ENCODE measurements at regions not wholly inside any gene's neighbourhood (a gene's known extent, or its start where the extent isn't known, plus 50 kb on each side); places are given as distances from the start of the nearest gene placed in this dataset.
"Not testable (repeated sequence)": the region's sequence is repeated elsewhere in the genome, so short reads cannot be mapped to it uniquely, and the experiment has no call there.

- H3K4me3 ChIP-seq; ATAC-seq; intact Hi-C loops (cut with DNase I); H3K4me1 ChIP-seq; H3K27ac ChIP-seq; DNase-seq; H3K27me3 ChIP-seq; H3K9me3 ChIP-seq; H3K36me3 ChIP-seq: not testable (repeated sequence)
Observed at GRCh38 chr9:67397731-67398130, 405.4 kb upstream of the SPATA31A3 start.

- H3K27me3 ChIP-seq; H3K4me1 ChIP-seq; H3K36me3 ChIP-seq; ATAC-seq; H3K27ac ChIP-seq; H3K9me3 ChIP-seq; H3K4me3 ChIP-seq; intact Hi-C loops (cut with DNase I); DNase-seq: not testable (repeated sequence)
Observed at GRCh38 chr9:67394782-67395181, 402.4 kb upstream of the SPATA31A3 start.

- intact Hi-C loops (cut with DNase I); H3K9me3 ChIP-seq; H3K27me3 ChIP-seq; H3K36me3 ChIP-seq; DNase-seq; H3K4me3 ChIP-seq; H3K27ac ChIP-seq; H3K4me1 ChIP-seq; ATAC-seq: not testable (repeated sequence)
Observed at GRCh38 chr9:67394038-67394437, 401.7 kb upstream of the SPATA31A3 start.

GRCh38 chr9:67369664-67370063 is 377.3 kb upstream of the SPATA31A3 start:
- DNase-seq; H3K4me3 ChIP-seq; H3K4me1 ChIP-seq; intact Hi-C loops (cut with DNase I); H3K27ac ChIP-seq; H3K9me3 ChIP-seq; H3K27me3 ChIP-seq; H3K36me3 ChIP-seq: not testable (repeated sequence)
- peak; percentile 30 for ATAC-seq

- intact Hi-C loops (cut with DNase I); ATAC-seq: not testable (repeated sequence)
Observed at GRCh38 chr9:67362325-67362724, 370.0 kb upstream of the SPATA31A3 start.

GRCh38 chr9:67353961-67354360 is 361.6 kb upstream of the SPATA31A3 start:
- ATAC-seq = peak; percentile 65
- intact Hi-C loops (cut with DNase I) = not testable (repeated sequence)

More at GRCh38 chr9:67362325-67362724, 370.0 kb upstream of the SPATA31A3 start:
- not testable (repeated sequence) for DNase-seq, H3K36me3 ChIP-seq, H3K27me3 ChIP-seq, H3K4me1 ChIP-seq, H3K4me3 ChIP-seq, H3K27ac ChIP-seq, H3K9me3 ChIP-seq

GRCh38 chr9:67349424-67349759 is 357.0 kb upstream of the SPATA31A3 start:
- H3K4me1 ChIP-seq; H3K9me3 ChIP-seq; intact Hi-C loops (cut with DNase I); ATAC-seq; H3K27ac ChIP-seq; DNase-seq; H3K36me3 ChIP-seq; H3K27me3 ChIP-seq; H3K4me3 ChIP-seq: not testable (repeated sequence)

More at GRCh38 chr9:67353961-67354360, 361.6 kb upstream of the SPATA31A3 start:
- not testable (repeated sequence) for H3K27me3 ChIP-seq, H3K27ac ChIP-seq, H3K4me1 ChIP-seq, H3K36me3 ChIP-seq, H3K4me3 ChIP-seq, DNase-seq, H3K9me3 ChIP-seq

GRCh38 chr9:67348562-67349423 is 356.4 kb upstream of the SPATA31A3 start:
- H3K36me3 ChIP-seq; ATAC-seq; H3K27me3 ChIP-seq; intact Hi-C loops (cut with DNase I); H3K27ac ChIP-seq; H3K4me1 ChIP-seq; DNase-seq; H3K4me3 ChIP-seq; H3K9me3 ChIP-seq: not testable (repeated sequence)

- H3K27ac ChIP-seq; H3K4me1 ChIP-seq; H3K27me3 ChIP-seq; intact Hi-C loops (cut with DNase I); DNase-seq; H3K9me3 ChIP-seq; H3K4me3 ChIP-seq; H3K36me3 ChIP-seq; ATAC-seq: not testable (repeated sequence)
Observed at GRCh38 chr9:67348094-67348493, 355.7 kb upstream of the SPATA31A3 start.

GRCh38 chr9:67339216-67339615 is 346.9 kb upstream of the SPATA31A3 start:
- H3K4me1 ChIP-seq; H3K4me3 ChIP-seq; H3K27ac ChIP-seq; DNase-seq; H3K36me3 ChIP-seq; H3K27me3 ChIP-seq; ATAC-seq; intact Hi-C loops (cut with DNase I); H3K9me3 ChIP-seq: not testable (repeated sequence)

- peak; percentile 23 for DNase-seq
- H3K4me3 ChIP-seq; H3K9me3 ChIP-seq; intact Hi-C loops (cut with DNase I); H3K36me3 ChIP-seq; H3K27ac ChIP-seq; H3K4me1 ChIP-seq; ATAC-seq; H3K27me3 ChIP-seq: not testable (repeated sequence)
Observed at GRCh38 chr9:67338201-67338600, 345.9 kb upstream of the SPATA31A3 start.

GRCh38 chr9:67334727-67335572 is 342.6 kb upstream of the SPATA31A3 start:
- H3K27me3 ChIP-seq; intact Hi-C loops (cut with DNase I); H3K4me3 ChIP-seq; DNase-seq; H3K9me3 ChIP-seq; H3K27ac ChIP-seq; H3K4me1 ChIP-seq; H3K36me3 ChIP-seq: not testable (repeated sequence)
- ATAC-seq = peak; percentile 60

- H3K4me3 ChIP-seq; H3K4me1 ChIP-seq; DNase-seq; ATAC-seq; H3K27me3 ChIP-seq; H3K36me3 ChIP-seq; intact Hi-C loops (cut with DNase I); H3K27ac ChIP-seq; H3K9me3 ChIP-seq: not testable (repeated sequence)
Observed at GRCh38 chr9:67331634-67332033, 339.3 kb upstream of the SPATA31A3 start.

- H3K4me3 ChIP-seq; H3K27me3 ChIP-seq; H3K4me1 ChIP-seq; H3K9me3 ChIP-seq; H3K36me3 ChIP-seq; intact Hi-C loops (cut with DNase I); ATAC-seq; DNase-seq; H3K27ac ChIP-seq: not testable (repeated sequence)
Observed at GRCh38 chr9:67313409-67313808, 321.1 kb upstream of the SPATA31A3 start.
